PFSK-1 (cell line): ENCODE measurements at regions not wholly inside any gene's neighbourhood (a gene's known extent, or its start where the extent isn't known, plus 50 kb on each side); places are given as distances from the start of the nearest gene placed in this dataset.

Experiments
- FOXP2 ChIP-seq: optimal IDR thresholded peaks from 2 replicates; pipeline ENCODE3; 2011; ENCODE audit warnings: borderline replicate concordance, control low read depth, inconsistent platforms; ENCODE audit not compliant: insufficient read depth; ENCODE audit errors: extremely low read length, extremely low read depth
- POLR2AphosphoS5 ChIP-seq: IDR thresholded peaks from 2 replicates; pipeline ENCODE4 v1.6.1; 2012; ENCODE audit warnings: low read depth, mild to moderate bottlenecking, control low read depth, low read length, moderate library complexity
- SIN3A ChIP-seq: IDR thresholded peaks from 2 replicates; pipeline ENCODE4 v1.6.1; 2012; ENCODE audit warnings: mild to moderate bottlenecking, low read length, moderate library complexity, borderline replicate concordance; ENCODE audit not compliant: insufficient read depth
- TAF1 ChIP-seq: IDR thresholded peaks from 2 replicates; pipeline ENCODE4 v1.6.1; 2012; ENCODE audit warnings: low read length, control low read depth, borderline replicate concordance; ENCODE audit not compliant: insufficient read depth
- TF ChIP-seq, protein P1 (sequence below), 2 experiments: IDR thresholded peaks; 2 replicates each; pipeline versions ENCODE4 v1.6.1 to v1.8.0; 2011 to 2012; ENCODE audit warnings: low read depth in 2 of 2, low read length in 2 of 2, control low read depth in 1 of 2, inconsistent platforms in 1 of 2, mild to moderate bottlenecking in 1 of 2, moderate library complexity in 1 of 2; ENCODE audit not compliant: insufficient read depth in 1 of 2

DNA sequence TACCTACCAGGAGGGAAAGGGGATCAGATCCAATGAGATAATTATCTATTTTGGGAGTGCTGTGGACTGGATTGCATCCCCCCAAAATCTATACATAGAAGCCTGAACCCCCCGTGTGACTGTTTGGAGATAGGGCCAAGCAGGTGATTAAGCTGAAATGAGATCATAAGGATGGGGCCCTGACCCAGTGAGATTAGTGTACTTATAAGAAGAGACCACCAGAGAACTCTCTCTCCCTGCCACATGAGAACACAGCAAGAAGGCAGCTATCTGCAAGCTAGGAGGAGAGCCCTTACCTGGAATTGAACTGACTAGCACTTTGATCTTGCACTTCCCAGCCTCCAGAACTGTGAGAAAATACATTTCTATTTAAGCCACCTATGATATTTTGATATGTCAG is 132.2 kb upstream of the NOX3 start:
- TF ChIP-seq FOXP2 (no peak), POLR2AphosphoS5 (no peak), SIN3A (no peak), TAF1 (no peak)
- TF ChIP-seq, protein P1, sequence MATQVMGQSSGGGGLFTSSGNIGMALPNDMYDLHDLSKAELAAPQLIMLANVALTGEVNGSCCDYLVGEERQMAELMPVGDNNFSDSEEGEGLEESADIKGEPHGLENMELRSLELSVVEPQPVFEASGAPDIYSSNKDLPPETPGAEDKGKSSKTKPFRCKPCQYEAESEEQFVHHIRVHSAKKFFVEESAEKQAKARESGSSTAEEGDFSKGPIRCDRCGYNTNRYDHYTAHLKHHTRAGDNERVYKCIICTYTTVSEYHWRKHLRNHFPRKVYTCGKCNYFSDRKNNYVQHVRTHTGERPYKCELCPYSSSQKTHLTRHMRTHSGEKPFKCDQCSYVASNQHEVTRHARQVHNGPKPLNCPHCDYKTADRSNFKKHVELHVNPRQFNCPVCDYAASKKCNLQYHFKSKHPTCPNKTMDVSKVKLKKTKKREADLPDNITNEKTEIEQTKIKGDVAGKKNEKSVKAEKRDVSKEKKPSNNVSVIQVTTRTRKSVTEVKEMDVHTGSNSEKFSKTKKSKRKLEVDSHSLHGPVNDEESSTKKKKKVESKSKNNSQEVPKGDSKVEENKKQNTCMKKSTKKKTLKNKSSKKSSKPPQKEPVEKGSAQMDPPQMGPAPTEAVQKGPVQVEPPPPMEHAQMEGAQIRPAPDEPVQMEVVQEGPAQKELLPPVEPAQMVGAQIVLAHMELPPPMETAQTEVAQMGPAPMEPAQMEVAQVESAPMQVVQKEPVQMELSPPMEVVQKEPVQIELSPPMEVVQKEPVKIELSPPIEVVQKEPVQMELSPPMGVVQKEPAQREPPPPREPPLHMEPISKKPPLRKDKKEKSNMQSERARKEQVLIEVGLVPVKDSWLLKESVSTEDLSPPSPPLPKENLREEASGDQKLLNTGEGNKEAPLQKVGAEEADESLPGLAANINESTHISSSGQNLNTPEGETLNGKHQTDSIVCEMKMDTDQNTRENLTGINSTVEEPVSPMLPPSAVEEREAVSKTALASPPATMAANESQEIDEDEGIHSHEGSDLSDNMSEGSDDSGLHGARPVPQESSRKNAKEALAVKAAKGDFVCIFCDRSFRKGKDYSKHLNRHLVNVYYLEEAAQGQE (IDR thresholded peaks at IDR 0.05; ENCODE audit: insufficient read depth in 1 of 2, low read depth in 2 of 2, low read length in 2 of 2), result no peak

- TF ChIP-seq POLR2AphosphoS5 (no peak), FOXP2 (no peak), TAF1 (no peak)
Observed at GRCh38 chr6:155586090-155586489, 130.5 kb upstream of the NOX3 start.

GRCh38 chr6:155584006-155584405 is 128.4 kb upstream of the NOX3 start:
- no peak for TF ChIP-seq TAF1
- no peak for TF ChIP-seq SIN3A
- no peak for TF ChIP-seq FOXP2
- no peak for TF ChIP-seq POLR2AphosphoS5
- TF ChIP-seq, protein P1 (IDR thresholded peaks at IDR 0.05; ENCODE audit: insufficient read depth in 1 of 2, low read depth in 2 of 2, low read length in 2 of 2), result no peak

DNA sequence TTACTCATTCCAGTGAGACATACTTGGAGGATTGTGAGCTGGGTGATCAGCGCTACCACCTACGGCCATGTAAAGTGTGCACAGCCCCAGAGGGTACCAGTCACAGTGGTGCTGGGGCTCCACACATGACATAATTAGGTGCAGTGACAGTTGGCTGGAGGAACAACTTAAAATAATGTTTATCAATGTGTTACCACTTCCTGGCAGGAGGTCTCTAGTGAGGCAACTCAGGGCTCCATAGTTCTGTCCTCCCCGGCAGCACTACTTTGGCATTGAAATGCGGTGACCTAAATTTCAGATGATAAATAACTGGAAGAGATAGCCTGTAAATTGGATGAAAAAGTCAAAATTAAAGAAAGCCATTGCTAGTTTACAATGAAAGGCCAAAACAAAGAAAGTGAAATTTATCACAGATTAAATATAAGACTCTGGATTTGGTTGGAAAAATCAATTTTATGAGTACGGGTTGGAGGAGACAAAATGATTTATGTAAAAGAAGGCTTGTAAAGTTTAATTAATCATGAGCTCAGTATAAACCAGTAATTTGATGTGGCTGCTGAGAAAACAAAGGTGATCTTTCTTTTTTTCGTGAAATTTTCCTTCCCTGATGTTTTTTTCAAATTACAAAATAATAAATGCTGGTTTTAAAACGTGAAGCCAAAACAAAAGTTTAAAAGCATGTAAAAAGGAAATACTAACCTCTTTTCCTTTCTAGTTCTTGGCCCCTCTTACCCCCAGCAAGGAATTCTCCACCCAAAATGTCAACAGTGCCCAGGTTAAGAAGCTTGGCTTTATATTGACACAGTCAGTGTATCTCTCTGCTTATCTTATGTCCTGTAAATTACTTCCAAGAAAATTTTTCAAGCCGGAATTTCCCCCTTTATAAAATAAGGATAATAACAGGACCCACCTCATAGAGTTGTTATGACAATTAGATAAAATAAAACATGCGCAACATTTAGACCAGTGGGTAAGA is 126.7 kb upstream of the NOX3 start:
- TF ChIP-seq SIN3A, result no peak
- TF ChIP-seq POLR2AphosphoS5, result no peak
- no peak for TF ChIP-seq FOXP2
- TF ChIP-seq, protein P1 (IDR thresholded peaks at IDR 0.05; ENCODE audit: insufficient read depth in 1 of 2, low read depth in 2 of 2, low read length in 2 of 2), result no peak

GRCh38 chr6:155580904-155581303 is 125.3 kb upstream of the NOX3 start:
- TF ChIP-seq, protein P1 (IDR thresholded peaks at IDR 0.05; ENCODE audit: insufficient read depth in 1 of 2, low read depth in 2 of 2, low read length in 2 of 2), result no peak
- no peak for TF ChIP-seq POLR2AphosphoS5
- TF ChIP-seq FOXP2, result no peak
- TF ChIP-seq SIN3A, result no peak
- TF ChIP-seq TAF1, result no peak
